GM23338 (cell line): ENCODE measurements at regions not wholly inside any gene's neighbourhood (a gene's known extent, or its start where the extent isn't known, plus 50 kb on each side); places are given as distances from the start of the nearest gene placed in this dataset.

Source experiments
- ATAC-seq: fragments of 200-7000 bp; cut with Tn5 transposase; 3 replicates; pipeline ENCODE4 v1.9.1; 2020
- DNase-seq: peaks from one replicate; pipeline ENCODE4 v3.0.0-alpha.2; 2015; ENCODE audit warnings: low spot score
- H2AFZ ChIP-seq: fragments of 200-600 bp; sonication (generic); 2 replicates; pipeline ENCODE4 v1.8.0; 2016; ENCODE audit warnings: antibody characterized with exemption, mild to moderate bottlenecking, moderate library complexity
- H3F3A ChIP-seq: fragments of 200-600 bp; sonication (generic); replicated peaks from 2 replicates; pipeline ENCODE4 v1.8.0; 2017; ENCODE audit warnings: antibody characterized with exemption, mixed run types, low read depth
- H3K27ac ChIP-seq: fragments of 200-600 bp; sonication (generic); 2 replicates; pipeline ENCODE4 v1.6.1; 2016; ENCODE audit warnings: low read depth
- H3K27me3 ChIP-seq: fragments of 200-600 bp; sonication (generic); 2 replicates; pipeline ENCODE4 v1.8.0; 2016; ENCODE audit warnings: mild to moderate bottlenecking, mixed run types, moderate library complexity; ENCODE audit not compliant: insufficient read depth
- H3K36me3 ChIP-seq: fragments of 200-600 bp; sonication (generic); 2 replicates; pipeline ENCODE4 v1.8.0; 2016; ENCODE audit warnings: mild to moderate bottlenecking; ENCODE audit not compliant: insufficient read depth
- H3K4me1 ChIP-seq: fragments of 200-600 bp; sonication (generic); 2 replicates; pipeline ENCODE4 v1.8.0; 2016; ENCODE audit warnings: mild to moderate bottlenecking, moderate library complexity; ENCODE audit not compliant: insufficient read depth
- H3K4me2 ChIP-seq: fragments of 200-600 bp; sonication (generic); 2 replicates; pipeline ENCODE4 v1.7.1; 2017; ENCODE audit warnings: mixed run types
- H3K4me3 ChIP-seq: fragments of 200-600 bp; sonication (generic); 2 replicates; pipeline ENCODE4 v1.6.1; 2016; ENCODE audit warnings: mixed run types
- H3K79me2 ChIP-seq: fragments of 200-600 bp; sonication (generic); replicated peaks from 2 replicates; pipeline ENCODE4 v1.8.0; 2017; ENCODE audit warnings: mild to moderate bottlenecking; ENCODE audit not compliant: insufficient read depth
- H3K9me2 ChIP-seq: fragments of 200-600 bp; sonication (generic); 2 replicates; pipeline ENCODE4 v1.8.0; 2017; ENCODE audit not compliant: insufficient read depth
- H4K20me1 ChIP-seq: fragments of 200-600 bp; sonication (generic); replicated peaks from 2 replicates; pipeline ENCODE4 v1.8.0; 2017; ENCODE audit warnings: mild to moderate bottlenecking; ENCODE audit not compliant: insufficient read depth
- H3K27ac Mint-ChIP-seq: 2 replicates; pipeline ENCODE4 v1.8.0; 2020; ENCODE audit warnings: inconsistent platforms, mild to moderate bottlenecking, moderate library complexity, mixed read lengths
- H3K27me3 Mint-ChIP-seq: 3 replicates; pipeline ENCODE4 v1.8.0; 2022; ENCODE audit warnings: low read depth, mild to moderate bottlenecking, moderate library complexity, mixed read lengths, inconsistent platforms; ENCODE audit not compliant: insufficient read depth, poor library complexity
- H3K36me3 Mint-ChIP-seq: 3 replicates; pipeline ENCODE4 v1.8.0; 2021; ENCODE audit warnings: low read depth, mild to moderate bottlenecking, inconsistent platforms, moderate library complexity, mixed read lengths
- H3K4me1 Mint-ChIP-seq: 3 replicates; pipeline ENCODE4 v1.8.0; 2020; ENCODE audit warnings: mild to moderate bottlenecking, inconsistent platforms, mixed read lengths
- H3K4me3 Mint-ChIP-seq: 3 replicates; pipeline ENCODE4 v1.8.0; 2021; ENCODE audit warnings: moderate library complexity, mild to moderate bottlenecking, inconsistent platforms, mixed read lengths
- H3K9me3 Mint-ChIP-seq: 3 replicates; pipeline ENCODE4 v1.8.0; 2020; ENCODE audit warnings: moderate library complexity, mild to moderate bottlenecking, inconsistent platforms, mixed read lengths
- CREB1 ChIP-seq: fragments of 250-450 bp; sonication (Bioruptor Pico); IDR thresholded peaks from 2 replicates; pipeline ENCODE4 v1.5.0; 2020; ENCODE audit warnings: low read depth, mild to moderate bottlenecking, moderate library complexity
- ETS1 ChIP-seq: IDR thresholded peaks from 2 replicates; pipeline ENCODE4 v1.6.1; 2016; ENCODE audit warnings: antibody characterized with exemption
- EZH2 ChIP-seq: fragments of 200-600 bp; sonication (generic); IDR thresholded peaks from one replicate; pipeline ENCODE4 v1.8.0; 2017; ENCODE audit warnings: antibody characterized with exemption, mild to moderate bottlenecking, low read depth; ENCODE audit not compliant: unreplicated experiment
- EZH2phosphoT487 ChIP-seq: fragments of 200-600 bp; sonication (generic); IDR thresholded peaks from one replicate; pipeline ENCODE4 v1.8.1; 2018; ENCODE audit warnings: antibody characterized with exemption; ENCODE audit not compliant: unreplicated experiment
- JUNB ChIP-seq: IDR thresholded peaks from one replicate; pipeline ENCODE4 v1.6.1; 2016; ENCODE audit warnings: antibody characterized with exemption; ENCODE audit not compliant: unreplicated experiment
- NANOG ChIP-seq: IDR thresholded peaks from 2 replicates; pipeline ENCODE4 v1.6.1; 2016; ENCODE audit warnings: antibody characterized with exemption, borderline replicate concordance
- POLR2AphosphoS5 ChIP-seq: IDR thresholded peaks from 2 replicates; pipeline ENCODE4 v1.6.1; 2016; ENCODE audit warnings: antibody characterized with exemption, low read depth
- REST ChIP-seq: IDR thresholded peaks from one replicate; pipeline ENCODE4 v1.6.1; 2018; ENCODE audit warnings: antibody characterized with exemption; ENCODE audit not compliant: unreplicated experiment
- STAT1 ChIP-seq: IDR thresholded peaks from one replicate; pipeline ENCODE4 v1.6.1; 2016; ENCODE audit warnings: antibody characterized with exemption; ENCODE audit not compliant: unreplicated experiment
- ZNF114 ChIP-seq: fragments of 250-450 bp; sonication (Bioruptor Pico); IDR thresholded peaks from 2 replicates; pipeline ENCODE4 v1.5.0; 2020; ENCODE audit warnings: mild to moderate bottlenecking, moderate library complexity
- ZNF331 ChIP-seq: fragments of 250-450 bp; sonication (Bioruptor Pico); IDR thresholded peaks from 2 replicates; pipeline ENCODE4 v1.5.0; 2020; ENCODE audit warnings: low read depth, mild to moderate bottlenecking, moderate library complexity
- TF ChIP-seq, protein P1 (sequence below): fragments of 250-450 bp; sonication (Bioruptor Pico); IDR thresholded peaks from 2 replicates; pipeline ENCODE4 v1.5.0; 2020; ENCODE audit warnings: mild to moderate bottlenecking, moderate library complexity
- TF ChIP-seq, protein P2 (sequence below), 2 experiments: fragments of 200-600 bp in 1 of 2; sonication (generic) in 1 of 2; conservative IDR thresholded peaks; 2 replicates each; pipeline versions ENCODE4 v1.5.1 to v1.6.1; 2016 to 2017; ENCODE audit warnings: antibody characterized with exemption in 2 of 2, low read depth in 2 of 2, mild to moderate bottlenecking in 2 of 2, moderate library complexity in 1 of 2

GRCh38 chr3:83816653-83817052 lies 1142.1 kb upstream of the CADM2 start:
- no peaks in the 10 kb centered on the region; the same call in 2 of the 3 replicates for H3K4me1 Mint-ChIP-seq
- H3K4me1 ChIP-seq = no peaks in the 10 kb centered on the region
- no peak for DNase-seq
- no peak overlapping the region for H3K27ac ChIP-seq
- H4K20me1 ChIP-seq = no peaks in the 10 kb centered on the region
- H3K9me3 Mint-ChIP-seq = peaks cover 5% of the 10 kb centered on the region; the same call in 1 of the 3 replicates
- H3K36me3 ChIP-seq = no peaks in the 10 kb centered on the region
- H3K4me3 ChIP-seq = no peak overlapping the region
- H3K36me3 Mint-ChIP-seq = peaks cover 4% of the 10 kb centered on the region; the same call in 1 of the 3 replicates
- no peak overlapping the region for H3K27ac Mint-ChIP-seq
- H3K79me2 ChIP-seq = no peaks in the 10 kb centered on the region
- H3K4me3 Mint-ChIP-seq = no peak overlapping the region
- no peak overlapping the region; the same call in 1 of the 2 replicates for H2AFZ ChIP-seq
- peaks cover 2% of the 10 kb centered on the region for H3K27me3 Mint-ChIP-seq
- H3F3A ChIP-seq = no peaks in the 10 kb centered on the region
- H3K27me3 ChIP-seq = no peaks in the 10 kb centered on the region
- no peak overlapping the region for H3K4me2 ChIP-seq
- TF ChIP-seq JUNB (no peak), CREB1 (no peak), EZH2 (no peak), ETS1 (no peak), ZNF331 (no peak), POLR2AphosphoS5 (no peak), EZH2phosphoT487 (no peak), ZNF114 (CRISPR knock-in tag) (no peak), REST (no peak), STAT1 (no peak), NANOG (no peak)
- TF ChIP-seq, protein P1, sequence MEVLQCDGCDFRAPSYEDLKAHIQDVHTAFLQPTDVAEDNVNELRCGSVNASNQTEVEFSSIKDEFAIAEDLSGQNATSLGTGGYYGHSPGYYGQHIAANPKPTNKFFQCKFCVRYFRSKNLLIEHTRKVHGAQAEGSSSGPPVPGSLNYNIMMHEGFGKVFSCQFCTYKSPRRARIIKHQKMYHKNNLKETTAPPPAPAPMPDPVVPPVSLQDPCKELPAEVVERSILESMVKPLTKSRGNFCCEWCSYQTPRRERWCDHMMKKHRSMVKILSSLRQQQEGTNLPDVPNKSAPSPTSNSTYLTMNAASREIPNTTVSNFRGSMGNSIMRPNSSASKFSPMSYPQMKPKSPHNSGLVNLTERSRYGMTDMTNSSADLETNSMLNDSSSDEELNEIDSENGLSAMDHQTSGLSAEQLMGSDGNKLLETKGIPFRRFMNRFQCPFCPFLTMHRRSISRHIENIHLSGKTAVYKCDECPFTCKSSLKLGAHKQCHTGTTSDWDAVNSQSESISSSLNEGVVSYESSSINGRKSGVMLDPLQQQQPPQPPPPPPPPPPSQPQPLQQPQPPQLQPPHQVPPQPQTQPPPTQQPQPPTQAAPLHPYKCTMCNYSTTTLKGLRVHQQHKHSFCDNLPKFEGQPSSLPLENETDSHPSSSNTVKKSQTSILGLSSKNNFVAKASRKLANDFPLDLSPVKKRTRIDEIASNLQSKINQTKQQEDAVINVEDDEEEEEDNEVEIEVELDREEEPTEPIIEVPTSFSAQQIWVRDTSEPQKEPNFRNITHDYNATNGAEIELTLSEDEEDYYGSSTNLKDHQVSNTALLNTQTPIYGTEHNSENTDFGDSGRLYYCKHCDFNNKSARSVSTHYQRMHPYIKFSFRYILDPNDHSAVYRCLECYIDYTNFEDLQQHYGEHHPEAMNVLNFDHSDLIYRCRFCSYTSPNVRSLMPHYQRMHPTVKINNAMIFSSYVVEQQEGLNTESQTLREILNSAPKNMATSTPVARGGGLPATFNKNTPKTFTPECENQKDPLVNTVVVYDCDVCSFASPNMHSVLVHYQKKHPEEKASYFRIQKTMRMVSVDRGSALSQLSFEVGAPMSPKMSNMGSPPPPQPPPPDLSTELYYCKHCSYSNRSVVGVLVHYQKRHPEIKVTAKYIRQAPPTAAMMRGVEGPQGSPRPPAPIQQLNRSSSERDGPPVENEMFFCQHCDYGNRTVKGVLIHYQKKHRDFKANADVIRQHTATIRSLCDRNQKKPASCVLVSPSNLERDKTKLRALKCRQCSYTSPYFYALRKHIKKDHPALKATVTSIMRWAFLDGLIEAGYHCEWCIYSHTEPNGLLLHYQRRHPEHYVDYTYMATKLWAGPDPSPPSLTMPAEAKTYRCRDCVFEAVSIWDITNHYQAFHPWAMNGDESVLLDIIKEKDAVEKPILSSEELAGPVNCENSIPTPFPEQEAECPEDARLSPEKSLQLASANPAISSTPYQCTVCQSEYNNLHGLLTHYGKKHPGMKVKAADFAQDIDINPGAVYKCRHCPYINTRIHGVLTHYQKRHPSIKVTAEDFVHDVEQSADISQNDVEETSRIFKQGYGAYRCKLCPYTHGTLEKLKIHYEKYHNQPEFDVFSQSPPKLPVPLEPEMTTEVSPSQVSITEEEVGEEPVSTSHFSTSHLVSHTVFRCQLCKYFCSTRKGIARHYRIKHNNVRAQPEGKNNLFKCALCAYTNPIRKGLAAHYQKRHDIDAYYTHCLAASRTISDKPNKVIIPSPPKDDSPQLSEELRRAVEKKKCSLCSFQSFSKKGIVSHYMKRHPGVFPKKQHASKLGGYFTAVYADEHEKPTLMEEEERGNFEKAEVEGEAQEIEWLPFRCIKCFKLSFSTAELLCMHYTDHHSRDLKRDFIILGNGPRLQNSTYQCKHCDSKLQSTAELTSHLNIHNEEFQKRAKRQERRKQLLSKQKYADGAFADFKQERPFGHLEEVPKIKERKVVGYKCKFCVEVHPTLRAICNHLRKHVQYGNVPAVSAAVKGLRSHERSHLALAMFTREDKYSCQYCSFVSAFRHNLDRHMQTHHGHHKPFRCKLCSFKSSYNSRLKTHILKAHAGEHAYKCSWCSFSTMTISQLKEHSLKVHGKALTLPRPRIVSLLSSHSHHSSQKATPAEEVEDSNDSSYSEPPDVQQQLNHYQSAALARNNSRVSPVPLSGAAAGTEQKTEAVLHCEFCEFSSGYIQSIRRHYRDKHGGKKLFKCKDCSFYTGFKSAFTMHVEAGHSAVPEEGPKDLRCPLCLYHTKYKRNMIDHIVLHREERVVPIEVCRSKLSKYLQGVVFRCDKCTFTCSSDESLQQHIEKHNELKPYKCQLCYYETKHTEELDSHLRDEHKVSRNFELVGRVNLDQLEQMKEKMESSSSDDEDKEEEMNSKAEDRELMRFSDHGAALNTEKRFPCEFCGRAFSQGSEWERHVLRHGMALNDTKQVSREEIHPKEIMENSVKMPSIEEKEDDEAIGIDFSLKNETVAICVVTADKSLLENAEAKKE (CRISPR knock-in tag) = no peak
- TF ChIP-seq, protein P2, sequence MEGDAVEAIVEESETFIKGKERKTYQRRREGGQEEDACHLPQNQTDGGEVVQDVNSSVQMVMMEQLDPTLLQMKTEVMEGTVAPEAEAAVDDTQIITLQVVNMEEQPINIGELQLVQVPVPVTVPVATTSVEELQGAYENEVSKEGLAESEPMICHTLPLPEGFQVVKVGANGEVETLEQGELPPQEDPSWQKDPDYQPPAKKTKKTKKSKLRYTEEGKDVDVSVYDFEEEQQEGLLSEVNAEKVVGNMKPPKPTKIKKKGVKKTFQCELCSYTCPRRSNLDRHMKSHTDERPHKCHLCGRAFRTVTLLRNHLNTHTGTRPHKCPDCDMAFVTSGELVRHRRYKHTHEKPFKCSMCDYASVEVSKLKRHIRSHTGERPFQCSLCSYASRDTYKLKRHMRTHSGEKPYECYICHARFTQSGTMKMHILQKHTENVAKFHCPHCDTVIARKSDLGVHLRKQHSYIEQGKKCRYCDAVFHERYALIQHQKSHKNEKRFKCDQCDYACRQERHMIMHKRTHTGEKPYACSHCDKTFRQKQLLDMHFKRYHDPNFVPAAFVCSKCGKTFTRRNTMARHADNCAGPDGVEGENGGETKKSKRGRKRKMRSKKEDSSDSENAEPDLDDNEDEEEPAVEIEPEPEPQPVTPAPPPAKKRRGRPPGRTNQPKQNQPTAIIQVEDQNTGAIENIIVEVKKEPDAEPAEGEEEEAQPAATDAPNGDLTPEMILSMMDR (conservative IDR thresholded peaks at IDR 0.05; ENCODE audit: low read depth in 2 of 2) = no peak
- ATAC-seq = no peak
- H3K9me2 ChIP-seq = peaks cover 5% of the 10 kb centered on the region; the same call in 1 of the 2 replicates
